ENCODE measurements at regions not wholly inside any gene's neighbourhood (a gene's known extent, or its start where the extent isn't known, plus 50 kb on each side); places are given as distances from the start of the nearest gene placed in this dataset.
"Not testable (repeated sequence)": the region's sequence is repeated elsewhere in the genome, so short reads cannot be mapped to it uniquely, and the experiment has no call there.

DNA sequence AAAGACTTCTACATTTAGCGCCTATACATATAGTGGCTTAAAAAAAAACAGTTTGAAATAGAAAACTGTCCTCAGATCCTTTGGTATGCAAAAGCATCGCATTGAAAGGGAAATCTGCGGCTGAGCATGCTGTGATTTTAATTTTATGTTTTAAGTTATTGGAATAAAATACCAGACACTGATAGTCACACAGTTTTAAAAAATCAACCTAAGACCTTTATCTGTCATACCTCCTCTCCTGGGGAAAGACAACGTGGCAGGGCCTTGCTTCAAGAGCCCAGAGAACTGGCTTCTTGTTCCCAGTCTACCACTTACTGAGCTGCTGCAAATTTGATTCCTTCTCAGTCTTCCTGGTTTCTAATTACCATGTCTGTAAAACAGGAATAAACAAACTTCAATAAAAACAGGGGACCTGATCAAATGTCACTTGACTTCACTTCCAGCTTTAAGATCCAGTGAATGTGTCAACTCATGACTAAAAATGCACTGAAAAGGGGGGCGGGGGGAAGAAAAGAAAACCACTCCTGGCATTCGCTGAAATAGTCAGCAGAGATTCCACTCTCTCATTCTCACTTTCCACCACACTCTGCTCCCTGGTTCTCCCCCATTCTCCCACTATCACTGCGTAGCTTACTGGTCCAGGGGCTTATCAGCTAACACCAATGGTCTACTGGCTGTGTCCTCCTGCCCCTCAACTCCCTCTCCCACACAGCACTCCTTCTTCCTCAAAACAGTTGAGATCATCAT lies 494.7 kb upstream of the MARCKS start:
- DNase-seq: no peak

- no peak for DNase-seq
These were observed 493.9 kb upstream of the MARCKS start for GRCh38 chr6:113363048-113363798.

- no peak for DNase-seq
These were observed 493.3 kb upstream of the MARCKS start for GRCh38 chr6:113363866-113364265.

DNA sequence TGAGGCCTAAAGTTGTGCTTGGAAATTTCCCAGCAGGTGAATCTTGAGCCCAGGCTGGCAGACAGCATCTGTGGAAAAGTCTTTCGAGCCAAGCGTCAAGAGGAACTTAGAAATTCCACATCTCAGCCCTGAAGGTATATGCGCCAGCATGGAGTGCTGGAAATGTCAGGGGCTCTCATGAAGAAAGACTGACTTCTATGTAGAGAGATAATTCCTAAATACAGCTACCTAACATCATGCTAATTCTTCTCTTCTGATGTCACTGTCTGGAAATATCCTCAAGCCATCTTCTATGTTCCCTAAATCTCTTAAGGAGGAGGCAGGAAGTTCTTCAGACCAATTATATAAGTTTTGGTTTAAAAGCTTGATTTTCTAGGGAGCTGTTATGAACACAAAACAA lies 492.4 kb upstream of the MARCKS start:
- no peak for DNase-seq

DNA sequence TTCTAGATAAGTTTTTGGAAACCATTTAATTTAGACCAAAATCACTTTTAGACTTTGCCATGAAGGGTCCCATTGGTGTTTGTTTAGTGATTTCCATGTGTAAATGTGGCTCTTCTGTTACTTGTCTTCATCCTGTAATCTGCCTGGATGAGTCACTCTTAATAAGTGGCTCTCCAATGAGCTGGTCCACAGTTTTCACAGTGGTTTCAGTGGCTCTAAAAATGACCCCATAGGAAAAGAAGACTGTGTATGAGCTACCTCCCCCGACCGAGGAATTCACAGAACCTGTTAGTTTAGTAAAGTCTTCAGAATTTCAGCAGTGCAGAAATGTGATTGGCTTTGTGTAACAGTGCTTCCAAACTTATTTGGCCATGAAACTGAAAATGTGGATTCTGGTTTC lies 492.0 kb upstream of the MARCKS start:
- DNase-seq: no peak

DNA sequence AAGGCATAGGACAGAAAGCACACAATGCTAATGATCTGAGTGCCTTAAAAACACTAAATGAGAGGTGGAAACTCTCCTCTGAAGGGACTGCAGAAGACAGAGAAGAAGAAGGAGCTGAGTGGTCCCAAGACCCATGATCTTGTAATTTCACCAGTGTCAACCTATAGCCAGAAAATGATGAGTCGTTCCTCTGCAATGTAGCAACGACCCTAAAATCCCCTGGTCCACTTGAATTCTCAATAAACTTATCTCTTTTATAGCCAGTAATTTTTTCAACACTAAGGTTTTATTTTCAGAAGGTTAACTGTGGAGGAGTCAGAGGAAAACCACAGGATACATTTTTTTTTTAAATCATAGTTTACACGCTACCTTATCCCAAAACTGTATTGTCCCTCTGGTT lies 490.6 kb upstream of the MARCKS start:
- no peak for DNase-seq

DNA sequence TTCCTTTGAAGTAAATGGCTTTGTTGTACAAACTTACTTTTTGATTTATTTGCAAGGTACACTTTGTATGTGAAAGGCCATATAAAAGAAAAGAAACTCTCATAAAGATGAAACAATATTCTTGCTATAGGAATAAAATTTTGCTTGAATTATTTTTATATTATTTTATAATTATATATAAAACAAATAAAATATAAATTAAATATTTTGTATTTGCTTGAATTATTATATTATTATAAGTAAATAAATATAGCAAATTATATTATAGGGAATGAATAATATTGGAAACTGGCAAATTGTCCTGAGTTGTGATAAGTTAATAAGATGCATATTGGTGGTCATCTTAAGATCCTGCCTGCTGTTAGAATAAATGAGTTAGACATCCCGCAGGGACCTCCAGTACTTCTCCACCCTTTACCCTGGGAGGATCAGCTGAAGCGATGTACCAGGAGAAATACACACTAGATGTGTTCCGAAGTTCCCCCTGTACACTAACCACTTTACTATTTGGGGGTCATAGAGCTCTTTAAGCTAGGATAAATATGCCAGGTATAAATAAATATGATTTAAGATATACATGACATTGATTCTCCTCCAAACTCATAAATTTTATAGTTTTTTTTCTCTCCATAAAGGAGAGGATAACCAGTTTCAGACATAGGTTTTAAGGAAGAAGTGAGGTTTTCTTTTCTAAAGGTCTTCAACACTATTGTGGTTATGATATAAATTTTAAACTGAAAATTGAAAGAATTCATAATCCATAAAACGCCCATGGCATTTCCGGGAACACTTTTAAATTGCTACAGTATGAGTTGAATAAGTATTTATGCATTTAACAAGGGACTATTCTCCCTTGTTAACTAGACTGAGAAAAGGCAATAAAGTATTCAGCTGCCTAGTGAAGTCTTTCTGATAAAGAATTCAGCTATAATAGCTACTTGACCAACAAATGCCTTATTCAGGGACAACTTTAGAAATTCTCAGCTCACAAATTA lies 486.3 kb upstream of the MARCKS start:
- DNase-seq: no peak

DNA sequence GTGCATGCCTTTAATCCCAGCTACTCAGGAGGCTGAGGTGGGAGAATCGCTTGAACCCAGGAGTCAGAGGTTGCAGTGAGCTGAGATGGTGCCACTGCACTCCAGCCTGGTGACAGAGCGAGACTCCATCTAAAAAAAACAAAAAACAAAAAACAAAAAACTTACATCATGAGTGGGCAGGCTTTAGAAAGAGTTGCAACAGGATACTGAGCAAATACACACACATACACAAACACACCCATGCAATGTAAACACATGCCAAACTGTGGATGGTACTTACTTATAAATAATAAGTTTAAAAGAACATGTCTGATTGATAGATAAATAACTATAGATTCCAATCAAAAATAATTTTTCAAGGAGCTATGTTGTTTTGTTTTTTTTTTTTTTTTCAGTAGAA lies 481.7 kb upstream of the MARCKS start:
- not testable (repeated sequence) for DNase-seq

- DNase-seq: no peak
These were observed 480.9 kb upstream of the MARCKS start for GRCh38 chr6:113375950-113376846.

GRCh38 chr6:113376847-113377165 lies 480.3 kb upstream of the MARCKS start:
- no peak for DNase-seq

- DNase-seq: no peak
These were observed 479.7 kb upstream of the MARCKS start for GRCh38 chr6:113377362-113377942.

- DNase-seq: no peak
These were observed 476.6 kb upstream of the MARCKS start for GRCh38 chr6:113380591-113380990.

DNA sequence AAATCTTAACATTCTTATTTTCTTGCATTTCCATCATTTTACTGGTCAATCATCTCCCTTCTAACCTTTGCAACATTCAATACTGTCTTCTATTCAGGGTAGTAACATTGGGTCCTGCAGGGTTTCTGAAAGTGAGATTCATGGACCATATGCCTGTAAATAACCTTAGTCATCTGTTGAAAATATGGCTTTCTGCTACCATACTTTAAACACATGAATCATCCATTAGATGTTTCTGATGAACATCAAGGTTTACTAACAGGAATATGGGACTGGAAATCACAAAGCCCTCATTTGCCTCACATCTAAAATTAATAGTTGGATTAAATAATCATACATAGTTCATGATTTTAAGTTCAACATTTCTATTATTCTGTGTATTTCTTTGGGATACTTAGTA lies 475.9 kb upstream of the MARCKS start:
- no peak for DNase-seq

DNA sequence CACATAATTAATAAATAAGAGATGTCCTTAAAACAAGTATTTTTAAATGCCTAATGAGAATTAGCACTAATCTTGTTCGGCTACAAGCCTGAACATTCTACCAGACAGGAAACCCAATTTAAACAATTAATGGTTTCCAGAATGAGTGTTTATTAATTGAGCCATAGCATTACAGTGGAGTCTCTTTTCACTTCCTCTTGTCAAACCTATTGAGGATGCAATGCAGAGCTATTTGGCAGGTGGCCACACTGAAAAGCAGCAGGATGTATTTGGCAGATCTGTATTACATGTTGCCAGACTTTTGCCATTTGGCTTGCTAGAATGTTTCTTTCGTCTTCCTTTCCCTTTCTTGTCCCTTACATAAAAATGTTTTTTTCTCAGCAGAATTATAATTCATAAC lies 475.2 kb upstream of the MARCKS start:
- DNase-seq: peak in 3 of 56 donors; percentile 2 to 11 (median 10)

- DNase-seq: no peak
These were observed 473.4 kb upstream of the MARCKS start for GRCh38 chr6:113383701-113384100.

DNA sequence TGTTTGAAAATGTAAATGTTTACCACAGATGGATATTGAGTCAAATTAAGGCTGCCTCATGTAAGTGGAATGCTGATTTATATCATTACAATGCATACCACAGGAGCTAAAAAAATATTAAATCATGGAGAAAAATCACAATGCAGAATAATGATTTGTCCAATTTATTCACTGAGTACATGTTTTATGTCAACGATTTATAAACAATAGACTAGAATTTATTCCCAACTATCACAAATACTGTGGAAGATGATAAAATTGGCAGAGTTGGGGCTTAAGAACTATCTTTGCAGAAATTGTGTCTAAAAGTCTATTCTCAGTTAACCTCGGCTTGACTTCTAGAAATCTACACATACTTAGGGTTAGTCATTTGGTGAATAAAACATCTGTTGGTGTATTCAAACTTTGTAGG lies 472.1 kb upstream of the MARCKS start:
- no peak for DNase-seq

DNA sequence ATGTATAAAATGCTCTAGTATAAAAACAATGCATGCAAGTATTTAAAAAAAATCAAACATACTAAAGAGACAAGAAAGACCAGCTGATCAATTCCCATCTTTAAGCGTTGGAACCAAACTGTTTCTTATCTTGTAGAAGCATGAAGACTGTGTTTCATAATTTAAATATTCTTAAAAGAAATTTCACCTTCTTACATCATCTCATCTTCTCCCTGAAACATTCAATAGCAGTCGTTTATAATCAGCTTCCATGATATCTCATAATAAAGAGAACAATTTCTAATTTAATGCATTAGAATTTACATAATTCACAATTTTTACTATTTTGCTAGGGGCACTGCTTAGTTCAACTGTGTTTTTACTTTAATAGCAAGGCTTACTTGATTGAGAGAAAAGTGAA lies 468.1 kb upstream of the MARCKS start:
- DNase-seq: no peak

DNA sequence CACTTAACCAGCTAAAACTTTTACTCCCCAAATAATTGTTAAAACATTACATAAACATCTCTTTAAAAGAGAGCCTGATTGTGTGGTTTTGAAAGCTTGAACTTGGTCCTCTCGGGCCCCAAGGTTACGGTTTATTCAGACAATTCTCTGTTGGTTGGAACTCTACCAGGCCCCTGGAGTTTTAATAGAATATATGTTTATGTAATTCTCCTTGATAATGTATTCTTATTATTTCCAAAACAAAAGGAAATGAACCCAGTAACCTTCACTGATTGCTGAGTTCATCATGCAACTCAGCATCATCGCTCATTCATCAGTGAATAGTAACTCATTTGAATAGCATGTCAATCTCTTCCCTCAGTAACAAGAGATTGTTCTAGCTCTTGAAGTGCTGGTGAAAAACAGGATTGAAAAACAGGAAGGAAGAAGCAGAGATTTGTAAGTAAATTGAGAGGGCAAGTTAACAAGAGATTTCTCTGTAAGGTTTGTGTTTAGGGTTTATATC lies 464.5 kb upstream of the MARCKS start:
- DNase-seq: no peak

DNA sequence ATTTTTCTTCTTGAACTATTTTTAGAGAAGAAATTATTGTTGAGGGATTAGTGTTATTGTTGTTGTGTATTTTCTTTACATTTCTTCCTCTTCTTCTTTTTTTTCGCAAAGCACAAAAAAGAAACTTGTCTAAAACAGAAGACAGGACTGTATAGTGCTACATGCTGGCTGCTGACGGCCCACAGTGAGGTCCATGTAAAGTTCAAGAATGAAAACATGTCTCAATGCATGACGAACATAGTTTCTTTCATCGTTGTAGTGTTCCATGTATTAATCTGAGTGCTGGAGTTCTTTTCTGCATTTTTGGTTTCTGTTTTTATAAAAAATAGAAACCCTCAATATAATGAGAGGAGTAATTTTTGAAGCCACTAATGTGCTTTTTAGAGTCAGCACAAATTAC lies 462.9 kb upstream of the MARCKS start:
- DNase-seq: no peak

DNA sequence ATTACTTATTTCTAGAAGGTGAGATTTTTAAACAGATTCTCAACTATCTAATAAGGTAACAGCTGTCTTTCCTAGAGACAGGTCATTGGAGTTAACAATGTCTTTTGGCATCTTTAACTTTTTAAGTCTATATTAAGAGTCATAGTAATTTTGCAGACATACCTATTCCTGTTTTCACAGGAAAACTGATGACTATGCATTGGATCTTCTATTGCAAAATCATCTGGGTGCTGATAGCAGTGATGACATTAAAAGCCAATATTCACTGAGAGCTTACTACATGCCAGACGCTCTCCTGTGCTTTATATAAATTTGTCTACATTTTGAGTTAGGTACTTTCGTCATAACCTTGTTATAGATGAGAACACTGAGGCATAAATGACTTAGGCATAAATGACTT lies 462.4 kb upstream of the MARCKS start:
- DNase-seq: no peak
